Skeletal muscle tissue (tissue), 3 donors: ENCODE measurements at regions not wholly inside any gene's neighbourhood (a gene's known extent, or its start where the extent isn't known, plus 50 kb on each side); places are given as distances from the start of the nearest gene placed in this dataset.

Source experiments
- H3K27ac ChIP-seq: one replicate; pipeline ENCODE4 v1.7.0; 2013; ENCODE audit warnings: mild to moderate bottlenecking, low read depth, low read length, inconsistent platforms
- H3K27me3 ChIP-seq, 3 donors: one replicate each; pipeline ENCODE4 v1.7.0; 2013; ENCODE audit warnings: low read length in 3 of 3; ENCODE audit not compliant: control insufficient read depth in 3 of 3, insufficient read depth in 3 of 3
- H3K36me3 ChIP-seq, 3 donors: one replicate each; pipeline ENCODE4 v1.7.0; 2013; ENCODE audit warnings: low read length in 3 of 3; ENCODE audit not compliant: control insufficient read depth in 3 of 3, insufficient read depth in 3 of 3
- H3K4me1 ChIP-seq, 3 donors: one replicate each; pipeline ENCODE4 v1.7.0; 2013; ENCODE audit warnings: low read length in 3 of 3, mild to moderate bottlenecking in 3 of 3; ENCODE audit not compliant: control insufficient read depth in 3 of 3, insufficient read depth in 3 of 3
- H3K4me3 ChIP-seq, 3 donors: one replicate each; pipeline ENCODE4 v1.7.0; 2013; ENCODE audit warnings: low read length in 3 of 3
- H3K9ac ChIP-seq, 3 donors: one replicate each; pipeline ENCODE4 v1.7.0; 2013; ENCODE audit warnings: low read length in 3 of 3, mild to moderate bottlenecking in 3 of 3, moderate library complexity in 2 of 3, low read depth in 1 of 3
- H3K9me3 ChIP-seq, 3 donors: one replicate each; pipeline ENCODE4 v1.7.0; 2013; ENCODE audit warnings: low read length in 3 of 3; ENCODE audit not compliant: control insufficient read depth in 3 of 3
- donor health status: Osteomylitis.

- no peaks in the 10 kb centered on the region for H3K36me3 ChIP-seq
Observed at GRCh38 chr13:85618521-85618920, 180.7 kb downstream of the SLITRK6 start.

GRCh38 chr13:85616275-85616674, 182.9 kb downstream of the SLITRK6 start:
- Histone ChIP-seq H3K9ac (no peak overlapping the region), H3K27me3 (no peaks in the 10 kb centered on the region), H3K4me1 (no peaks in the 10 kb centered on the region), H3K36me3 (no peaks in the 10 kb centered on the region), H3K9me3 (no peaks in the 10 kb centered on the region), H3K4me3 (no peak overlapping the region), H3K27ac (no peak overlapping the region)

More at GRCh38 chr13:85618521-85618920, 180.7 kb downstream of the SLITRK6 start:
- Histone ChIP-seq H3K9me3 (no peaks in the 10 kb centered on the region), H3K4me1 (no peaks in the 10 kb centered on the region), H3K4me3 (no peak overlapping the region), H3K27me3 (no peaks in the 10 kb centered on the region), H3K9ac (no peak overlapping the region), H3K27ac (no peak overlapping the region)

- H3K4me1 ChIP-seq = no peaks in the 10 kb centered on the region
- H3K4me3 ChIP-seq = no peak overlapping the region
- H3K9ac ChIP-seq = no peak overlapping the region
- H3K27ac ChIP-seq = no peak overlapping the region
- H3K9me3 ChIP-seq = no peaks in the 10 kb centered on the region
- H3K27me3 ChIP-seq = no peaks in the 10 kb centered on the region
- H3K36me3 ChIP-seq = no peaks in the 10 kb centered on the region
Observed at GRCh38 chr13:85615031-85615430, 184.2 kb downstream of the SLITRK6 start.

GRCh38 chr13:85610024-85610423, 189.2 kb downstream of the SLITRK6 start:
- Histone ChIP-seq H3K4me3 (no peak overlapping the region), H3K27ac (no peak overlapping the region), H3K36me3 (no peaks in the 10 kb centered on the region), H3K4me1 (no peaks in the 10 kb centered on the region), H3K9me3 (no peaks in the 10 kb centered on the region), H3K9ac (no peak overlapping the region), H3K27me3 (no peaks in the 10 kb centered on the region)

GRCh38 chr13:85608255-85608829, 190.9 kb downstream of the SLITRK6 start:
- H3K27me3 ChIP-seq = no peaks in the 10 kb centered on the region
- H3K4me3 ChIP-seq = no peak overlapping the region
- H3K9me3 ChIP-seq = no peaks in the 10 kb centered on the region
- H3K27ac ChIP-seq = no peak overlapping the region
- no peak overlapping the region for H3K9ac ChIP-seq
- no peaks in the 10 kb centered on the region for H3K36me3 ChIP-seq
- H3K4me1 ChIP-seq = no peaks in the 10 kb centered on the region

- Histone ChIP-seq H3K4me1 (no peaks in the 10 kb centered on the region), H3K27me3 (no peaks in the 10 kb centered on the region), H3K4me3 (no peak overlapping the region), H3K36me3 (no peaks in the 10 kb centered on the region), H3K27ac (no peak overlapping the region), H3K9ac (no peak overlapping the region), H3K9me3 (no peaks in the 10 kb centered on the region)
Observed at GRCh38 chr13:85603735-85604134, 195.5 kb downstream of the SLITRK6 start.

GRCh38 chr13:85601526-85601925, 197.7 kb downstream of the SLITRK6 start:
- no peak overlapping the region for H3K4me3 ChIP-seq
- no peaks in the 10 kb centered on the region for H3K4me1 ChIP-seq
- no peak overlapping the region for H3K9ac ChIP-seq
- no peak overlapping the region for H3K27ac ChIP-seq
- H3K36me3 ChIP-seq = no peaks in the 10 kb centered on the region
- H3K9me3 ChIP-seq = no peaks in the 10 kb centered on the region
- no peaks in the 10 kb centered on the region for H3K27me3 ChIP-seq

- Histone ChIP-seq H3K9ac (no peak overlapping the region), H3K36me3 (no peaks in the 10 kb centered on the region), H3K27ac (no peak overlapping the region), H3K4me1 (no peaks in the 10 kb centered on the region), H3K4me3 (no peak overlapping the region), H3K27me3 (no peaks in the 10 kb centered on the region), H3K9me3 (no peaks in the 10 kb centered on the region)
Observed at GRCh38 chr13:85597790-85598500, 201.3 kb downstream of the SLITRK6 start.

- no peak overlapping the region for H3K27ac ChIP-seq
- H3K9me3 ChIP-seq = no peaks in the 10 kb centered on the region
- no peaks in the 10 kb centered on the region for H3K27me3 ChIP-seq
- H3K36me3 ChIP-seq = no peaks in the 10 kb centered on the region
- H3K4me1 ChIP-seq = no peaks in the 10 kb centered on the region
- no peak overlapping the region for H3K9ac ChIP-seq
- H3K4me3 ChIP-seq = no peak overlapping the region
Observed at GRCh38 chr13:85592211-85592610, 207.0 kb downstream of the SLITRK6 start.

- H3K36me3 ChIP-seq = no peaks in the 10 kb centered on the region
- H3K9ac ChIP-seq = no peak overlapping the region
- H3K27ac ChIP-seq = no peak overlapping the region
- peaks cover 0 to 2% (median 0%) of the 10 kb centered on the region in 3 donors for H3K9me3 ChIP-seq
- no peaks in the 10 kb centered on the region for H3K27me3 ChIP-seq
- no peak overlapping the region for H3K4me3 ChIP-seq
- no peaks in the 10 kb centered on the region for H3K4me1 ChIP-seq
Observed at GRCh38 chr13:85590231-85590931, 208.8 kb downstream of the SLITRK6 start.
